ENCODE measurements at regions not wholly inside any gene's neighbourhood (a gene's known extent, or its start where the extent isn't known, plus 50 kb on each side); places are given as distances from the start of the nearest gene placed in this dataset.
A peak's percentile ranks its signal among the peaks of the same experiment; 100 is the strongest.

DNA sequence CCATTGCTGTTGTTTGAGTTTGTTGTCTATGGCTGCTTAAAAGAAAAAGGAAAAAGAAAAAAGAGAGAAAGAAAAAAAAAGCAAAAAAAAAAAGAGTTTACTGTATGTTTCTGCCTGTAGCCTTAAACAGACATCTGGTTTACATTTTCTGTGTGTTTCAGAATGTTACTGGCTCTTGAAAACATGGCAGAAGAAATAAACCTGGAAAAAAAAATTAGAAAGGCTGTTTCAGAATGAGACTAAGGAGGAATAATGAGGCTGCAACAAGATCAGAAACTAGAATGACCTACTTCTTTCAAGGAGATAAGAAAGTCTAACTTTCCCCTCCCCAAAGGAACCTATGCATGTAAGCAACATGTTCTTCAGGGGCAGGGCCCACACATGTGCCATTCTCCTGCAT lies 292.1 kb downstream of the DIPK2A start:
- H3K27me3 ChIP-seq (replicated peaks; ENCODE audit: control insufficient read depth, insufficient read depth, low read length), result no peaks in the 10 kb centered on the region

DNA sequence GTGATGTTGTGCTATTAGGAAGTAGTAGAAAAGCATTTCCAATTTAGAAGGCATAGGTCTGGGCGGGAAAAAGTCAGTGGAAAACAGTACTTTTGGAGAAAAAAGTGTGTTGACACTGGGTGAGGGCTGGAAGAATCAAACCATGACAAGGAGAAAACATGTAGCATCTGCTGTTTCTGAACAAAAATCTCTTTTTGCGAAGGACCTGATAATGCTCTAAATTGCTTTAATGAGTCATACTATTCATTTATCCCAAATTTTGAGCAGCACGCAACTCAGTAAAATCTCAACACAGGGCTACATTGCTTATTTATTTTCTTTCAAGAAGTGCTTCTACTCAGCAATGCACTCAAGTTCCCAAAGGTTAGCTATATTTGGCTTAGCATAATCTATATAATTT lies 292.7 kb downstream of the DIPK2A start:
- Histone ChIP-seq H3K27me3 (replicated peaks; ENCODE audit: control insufficient read depth, insufficient read depth, low read length) (no peaks in the 10 kb centered on the region), H3K36me3 (ENCODE audit: control insufficient read depth, insufficient read depth, low read length, severe bottlenecking) (no peaks in the 10 kb centered on the region), H3K4me3 (ENCODE audit: low read length) (no peak overlapping the region), H3K9ac (ENCODE audit: low read length) (no peak overlapping the region), H3K9me3 (ENCODE audit: control insufficient read depth, low read length) (no peaks in the 10 kb centered on the region), H3K4me1 (ENCODE audit: control insufficient read depth, insufficient read depth, low read length) (no peaks in the 10 kb centered on the region)
- no peak for DNase-seq (ENCODE audit: low read depth)

More for the DNA sequence above, 292.1 kb downstream of the DIPK2A start:
- Histone ChIP-seq H3K36me3 (ENCODE audit: control insufficient read depth, insufficient read depth, low read length, severe bottlenecking) (no peaks in the 10 kb centered on the region), H3K9me3 (ENCODE audit: control insufficient read depth, low read length) (no peaks in the 10 kb centered on the region), H3K9ac (ENCODE audit: low read length) (no peak overlapping the region), H3K4me3 (ENCODE audit: low read length) (no peak overlapping the region), H3K4me1 (ENCODE audit: control insufficient read depth, insufficient read depth, low read length) (no peaks in the 10 kb centered on the region)
- DNase-seq (ENCODE audit: low read depth), result peak; percentile 44

DNA sequence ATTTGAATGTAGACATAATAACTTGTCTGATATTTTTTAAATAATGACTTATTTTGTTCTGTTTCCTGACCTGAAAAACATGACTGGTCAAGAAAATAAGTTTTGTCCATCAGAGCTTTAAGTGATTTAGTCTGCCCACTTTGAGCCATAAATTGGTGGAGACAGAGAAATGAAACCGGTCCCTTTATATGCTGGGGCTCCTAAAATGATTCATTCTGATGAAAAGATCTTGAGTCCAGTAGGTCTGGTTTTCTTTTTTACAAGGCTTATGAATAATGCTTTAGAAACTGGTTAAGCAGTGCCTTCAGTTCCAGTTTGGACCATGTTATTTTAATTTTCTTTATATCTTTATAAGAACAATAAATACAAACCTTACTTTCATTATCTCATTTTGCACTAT lies 293.2 kb downstream of the DIPK2A start:
- no peak for DNase-seq (ENCODE audit: low read depth)
- Histone ChIP-seq H3K36me3 (ENCODE audit: control insufficient read depth, insufficient read depth, low read length, severe bottlenecking) (no peaks in the 10 kb centered on the region), H3K27me3 (replicated peaks; ENCODE audit: control insufficient read depth, insufficient read depth, low read length) (no peaks in the 10 kb centered on the region), H3K4me1 (ENCODE audit: control insufficient read depth, insufficient read depth, low read length) (no peaks in the 10 kb centered on the region), H3K4me3 (ENCODE audit: low read length) (no peak overlapping the region), H3K9ac (ENCODE audit: low read length) (no peak overlapping the region), H3K9me3 (ENCODE audit: control insufficient read depth, low read length) (no peaks in the 10 kb centered on the region)

DNA sequence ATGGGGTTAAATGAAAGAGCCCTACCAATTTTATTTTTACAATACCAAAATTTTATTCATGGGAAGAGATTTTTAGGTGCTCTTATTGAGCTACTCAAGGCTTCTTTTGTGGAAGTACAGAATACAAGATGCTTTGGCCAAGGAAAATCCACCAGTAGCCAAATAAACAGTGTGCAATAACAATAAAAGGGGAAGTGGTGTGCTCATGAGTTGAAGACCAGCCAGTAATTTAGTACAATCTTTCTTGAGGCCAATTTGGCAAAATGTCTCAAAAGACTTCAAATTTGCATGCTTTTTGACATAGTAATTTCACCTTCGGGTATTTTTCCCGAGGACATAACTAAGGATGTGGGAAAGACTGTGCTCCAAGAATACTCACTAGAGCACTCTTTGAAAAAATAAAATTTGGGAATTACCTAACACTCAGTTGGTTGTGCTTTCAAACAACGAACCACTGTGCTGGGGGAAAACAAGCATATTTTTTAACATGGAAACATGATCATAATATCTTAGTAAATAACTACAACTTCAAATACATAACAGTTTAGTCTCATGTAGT lies 294.0 kb downstream of the DIPK2A start:
- no peaks in the 10 kb centered on the region for H3K27me3 ChIP-seq (replicated peaks; ENCODE audit: control insufficient read depth, insufficient read depth, low read length)
- H3K9ac ChIP-seq (ENCODE audit: low read length), result no peak overlapping the region
- H3K36me3 ChIP-seq (ENCODE audit: control insufficient read depth, insufficient read depth, low read length, severe bottlenecking), result no peaks in the 10 kb centered on the region
- H3K4me3 ChIP-seq (ENCODE audit: low read length), result no peak overlapping the region
- no peaks in the 10 kb centered on the region for H3K9me3 ChIP-seq (ENCODE audit: control insufficient read depth, low read length)
- no peaks in the 10 kb centered on the region for H3K4me1 ChIP-seq (ENCODE audit: control insufficient read depth, insufficient read depth, low read length)
- DNase-seq (ENCODE audit: low read depth), result peak; percentile 15

DNA sequence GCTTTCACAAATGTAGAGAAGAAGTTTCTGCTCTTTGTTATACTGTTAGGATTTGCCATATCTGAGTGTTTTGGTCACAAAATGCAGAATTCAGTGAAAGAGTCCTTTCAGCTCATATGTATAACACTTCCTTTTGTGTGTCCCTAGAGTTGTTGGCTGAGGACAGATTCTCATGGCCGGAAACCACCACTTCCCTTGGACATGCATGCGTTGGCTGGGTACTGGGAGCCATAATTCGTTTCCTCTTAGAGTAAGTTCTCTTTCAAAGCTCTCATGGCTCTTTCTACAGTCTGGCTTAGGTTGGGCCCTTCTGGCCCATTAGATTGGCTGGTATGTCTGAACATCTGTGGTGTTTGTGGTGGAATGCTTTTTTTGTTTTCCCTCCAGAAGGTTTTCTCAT lies 298.5 kb downstream of the DIPK2A start:
- H3K9ac ChIP-seq (ENCODE audit: low read length), result no peak overlapping the region
- no peaks in the 10 kb centered on the region for H3K27me3 ChIP-seq (replicated peaks; ENCODE audit: control insufficient read depth, insufficient read depth, low read length)
- no peak for DNase-seq (ENCODE audit: low read depth)
- H3K4me1 ChIP-seq (ENCODE audit: control insufficient read depth, insufficient read depth, low read length), result no peaks in the 10 kb centered on the region
- H3K4me3 ChIP-seq (ENCODE audit: low read length), result no peak overlapping the region
- no peaks in the 10 kb centered on the region for H3K36me3 ChIP-seq (ENCODE audit: control insufficient read depth, insufficient read depth, low read length, severe bottlenecking)
- no peaks in the 10 kb centered on the region for H3K9me3 ChIP-seq (ENCODE audit: control insufficient read depth, low read length)

DNA sequence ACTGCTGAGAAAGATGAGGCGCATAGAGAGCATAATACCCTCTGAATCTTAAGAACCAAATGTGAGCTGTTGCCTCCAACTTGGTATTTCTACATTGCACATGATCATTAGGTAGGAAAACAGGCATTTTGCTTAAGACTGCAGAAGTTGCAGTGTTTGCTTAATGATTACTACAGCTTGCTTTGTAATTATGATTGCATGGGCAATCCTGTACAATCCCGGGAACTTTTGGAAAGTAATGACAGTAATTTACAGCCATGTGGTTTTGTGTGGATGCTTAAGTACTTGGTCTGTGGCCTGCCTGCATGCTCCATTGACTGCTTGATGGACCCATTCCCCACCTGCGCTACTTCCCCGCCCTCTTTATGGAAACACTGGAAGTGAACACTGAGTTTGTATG lies 301.1 kb downstream of the DIPK2A start:
- Histone ChIP-seq H3K27me3 (replicated peaks; ENCODE audit: control insufficient read depth, insufficient read depth, low read length) (no peaks in the 10 kb centered on the region), H3K9me3 (ENCODE audit: control insufficient read depth, low read length) (no peaks in the 10 kb centered on the region), H3K36me3 (ENCODE audit: control insufficient read depth, insufficient read depth, low read length, severe bottlenecking) (no peaks in the 10 kb centered on the region), H3K9ac (ENCODE audit: low read length) (no peak overlapping the region), H3K4me3 (ENCODE audit: low read length) (no peak overlapping the region), H3K4me1 (ENCODE audit: control insufficient read depth, insufficient read depth, low read length) (no peaks in the 10 kb centered on the region)
- no peak for DNase-seq (ENCODE audit: low read depth)

DNA sequence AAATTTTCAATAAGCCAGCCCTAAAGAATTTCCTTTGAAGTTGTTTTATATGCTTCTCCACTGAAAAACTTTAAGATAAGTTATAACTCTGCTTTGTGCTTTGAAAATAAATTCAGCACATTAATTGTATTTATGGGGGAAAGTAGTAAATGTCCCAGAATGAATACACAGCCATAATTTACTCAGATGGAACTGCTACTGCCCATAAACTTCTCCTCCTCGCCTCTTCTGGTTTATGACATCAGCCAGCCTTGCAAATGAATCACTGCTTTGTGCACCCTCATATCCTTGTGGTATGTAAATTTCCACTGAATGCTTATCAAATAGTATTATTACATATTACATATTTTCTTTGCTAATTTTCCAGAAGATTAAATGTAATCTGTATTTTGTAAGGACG lies 302.0 kb downstream of the DIPK2A start:
- Histone ChIP-seq H3K36me3 (ENCODE audit: control insufficient read depth, insufficient read depth, low read length, severe bottlenecking) (no peaks in the 10 kb centered on the region), H3K27me3 (replicated peaks; ENCODE audit: control insufficient read depth, insufficient read depth, low read length) (no peaks in the 10 kb centered on the region), H3K9ac (ENCODE audit: low read length) (no peak overlapping the region), H3K9me3 (ENCODE audit: control insufficient read depth, low read length) (no peaks in the 10 kb centered on the region), H3K4me1 (ENCODE audit: control insufficient read depth, insufficient read depth, low read length) (no peaks in the 10 kb centered on the region), H3K4me3 (ENCODE audit: low read length) (no peak overlapping the region)
- DNase-seq (ENCODE audit: low read depth), result no peak

DNA sequence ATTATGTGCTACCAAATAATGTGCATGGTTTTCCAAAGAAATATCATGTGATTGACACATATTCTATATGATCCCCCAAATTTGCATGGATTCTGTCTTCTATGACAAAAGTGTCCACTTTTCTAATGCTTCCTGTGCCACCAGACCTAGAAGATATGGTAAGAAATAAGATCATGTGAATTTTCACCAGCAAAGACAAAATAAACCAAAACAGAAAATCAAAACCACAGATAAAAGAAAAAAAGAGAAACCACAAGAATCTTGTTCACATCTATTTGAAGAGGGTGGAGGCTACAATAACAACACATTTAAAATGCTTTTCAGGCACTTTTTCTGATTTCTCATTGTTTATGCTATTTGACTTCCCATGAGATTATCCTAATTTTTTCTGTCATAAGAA lies 303.4 kb downstream of the DIPK2A start:
- Histone ChIP-seq H3K36me3 (ENCODE audit: control insufficient read depth, insufficient read depth, low read length, severe bottlenecking) (no peaks in the 10 kb centered on the region), H3K27me3 (replicated peaks; ENCODE audit: control insufficient read depth, insufficient read depth, low read length) (no peaks in the 10 kb centered on the region), H3K4me3 (ENCODE audit: low read length) (no peak overlapping the region), H3K4me1 (ENCODE audit: control insufficient read depth, insufficient read depth, low read length) (no peaks in the 10 kb centered on the region), H3K9ac (ENCODE audit: low read length) (no peak overlapping the region), H3K9me3 (ENCODE audit: control insufficient read depth, low read length) (no peaks in the 10 kb centered on the region)
- DNase-seq (ENCODE audit: low read depth), result no peak

DNA sequence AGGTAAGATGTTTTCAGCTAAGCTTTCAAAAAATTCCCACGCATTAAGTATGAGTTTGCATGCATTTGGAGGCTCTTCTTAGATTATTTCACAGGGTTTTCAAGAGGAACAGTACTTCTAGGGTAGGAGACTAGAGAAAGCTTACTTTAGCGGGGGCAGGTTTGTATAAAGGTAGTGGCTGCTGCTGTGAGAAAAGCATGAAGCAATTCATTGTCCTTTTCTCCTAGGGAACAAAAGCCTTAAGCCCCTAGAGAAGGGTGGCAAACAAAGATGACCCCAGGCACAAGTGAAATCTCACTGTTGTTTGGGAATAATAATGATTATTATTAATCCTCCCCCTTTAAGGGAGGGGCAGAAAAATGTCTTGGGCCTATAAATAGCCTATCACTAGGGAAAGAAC lies 310.7 kb downstream of the DIPK2A start:
- DNase-seq (ENCODE audit: low read depth), result no peak
- no peaks in the 10 kb centered on the region for H3K9me3 ChIP-seq (ENCODE audit: control insufficient read depth, low read length)
- H3K4me3 ChIP-seq (ENCODE audit: low read length), result no peak overlapping the region
- no peaks in the 10 kb centered on the region for H3K4me1 ChIP-seq (ENCODE audit: control insufficient read depth, insufficient read depth, low read length)
- H3K27me3 ChIP-seq (replicated peaks; ENCODE audit: control insufficient read depth, insufficient read depth, low read length), result no peaks in the 10 kb centered on the region
- H3K9ac ChIP-seq (ENCODE audit: low read length), result no peak overlapping the region
- no peaks in the 10 kb centered on the region for H3K36me3 ChIP-seq (ENCODE audit: control insufficient read depth, insufficient read depth, low read length, severe bottlenecking)

DNA sequence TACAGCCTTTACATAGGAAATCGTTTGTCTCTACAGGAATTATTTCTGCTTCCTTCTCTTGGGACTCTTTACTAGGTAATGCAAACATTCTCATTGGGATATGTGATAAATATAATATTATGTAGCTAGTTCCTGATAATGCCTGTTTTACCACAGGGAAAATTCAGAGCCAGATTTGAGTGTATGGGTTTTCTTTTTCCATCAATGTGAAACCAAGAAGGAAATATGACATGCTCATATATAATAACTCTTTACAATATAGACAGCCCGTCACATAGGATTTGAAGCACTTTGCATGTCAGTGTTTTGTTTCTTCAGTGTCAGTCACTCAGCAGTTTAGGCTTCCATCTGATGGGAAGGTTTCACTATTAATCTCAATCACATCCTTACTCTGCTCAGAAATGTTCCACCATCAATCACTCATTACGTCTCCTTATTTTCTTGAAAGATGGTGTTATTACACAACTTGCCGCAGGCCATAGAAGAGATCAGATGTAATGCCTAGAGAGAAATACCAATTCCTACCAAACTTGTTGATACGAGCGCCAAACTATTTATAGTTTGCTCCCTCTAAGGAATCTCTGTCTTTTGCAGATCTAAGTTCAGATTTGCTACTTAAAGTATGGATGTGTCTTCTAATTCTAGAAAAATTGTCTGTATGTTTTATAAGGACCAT lies 314.8 kb downstream of the DIPK2A start:
- DNase-seq (ENCODE audit: low read depth), result no peak
- H3K9ac ChIP-seq (ENCODE audit: low read length), result no peak overlapping the region
- H3K4me1 ChIP-seq (ENCODE audit: control insufficient read depth, insufficient read depth, low read length), result no peaks in the 10 kb centered on the region
- no peaks in the 10 kb centered on the region for H3K36me3 ChIP-seq (ENCODE audit: control insufficient read depth, insufficient read depth, low read length, severe bottlenecking)
- H3K9me3 ChIP-seq (ENCODE audit: control insufficient read depth, low read length), result no peaks in the 10 kb centered on the region
- H3K4me3 ChIP-seq (ENCODE audit: low read length), result no peak overlapping the region
- no peaks in the 10 kb centered on the region for H3K27me3 ChIP-seq (replicated peaks; ENCODE audit: control insufficient read depth, insufficient read depth, low read length)

DNA sequence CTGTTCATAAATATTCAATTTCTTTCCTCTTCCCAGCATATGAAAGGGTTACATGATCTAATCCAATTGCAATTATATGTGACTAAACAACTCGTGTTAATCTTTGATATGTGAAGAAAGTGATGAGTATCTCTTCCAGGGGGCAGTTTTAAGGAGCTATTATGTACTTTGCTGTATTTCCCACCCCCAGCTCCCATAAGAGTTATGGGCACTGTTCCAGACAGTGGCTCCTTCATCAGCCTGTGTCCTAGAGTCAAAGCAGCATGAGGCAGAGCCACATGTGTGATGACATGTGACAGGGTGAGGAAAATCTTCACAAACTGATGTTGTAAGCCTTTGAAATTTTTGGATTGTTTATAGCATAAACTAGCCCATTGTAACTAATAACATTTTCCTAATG lies 315.4 kb downstream of the DIPK2A start:
- H3K4me3 ChIP-seq (ENCODE audit: low read length), result no peak overlapping the region
- no peak for DNase-seq (ENCODE audit: low read depth)
- no peaks in the 10 kb centered on the region for H3K36me3 ChIP-seq (ENCODE audit: control insufficient read depth, insufficient read depth, low read length, severe bottlenecking)
- no peaks in the 10 kb centered on the region for H3K4me1 ChIP-seq (ENCODE audit: control insufficient read depth, insufficient read depth, low read length)
- no peaks in the 10 kb centered on the region for H3K9me3 ChIP-seq (ENCODE audit: control insufficient read depth, low read length)
- no peaks in the 10 kb centered on the region for H3K27me3 ChIP-seq (replicated peaks; ENCODE audit: control insufficient read depth, insufficient read depth, low read length)
- H3K9ac ChIP-seq (ENCODE audit: low read length), result no peak overlapping the region

DNA sequence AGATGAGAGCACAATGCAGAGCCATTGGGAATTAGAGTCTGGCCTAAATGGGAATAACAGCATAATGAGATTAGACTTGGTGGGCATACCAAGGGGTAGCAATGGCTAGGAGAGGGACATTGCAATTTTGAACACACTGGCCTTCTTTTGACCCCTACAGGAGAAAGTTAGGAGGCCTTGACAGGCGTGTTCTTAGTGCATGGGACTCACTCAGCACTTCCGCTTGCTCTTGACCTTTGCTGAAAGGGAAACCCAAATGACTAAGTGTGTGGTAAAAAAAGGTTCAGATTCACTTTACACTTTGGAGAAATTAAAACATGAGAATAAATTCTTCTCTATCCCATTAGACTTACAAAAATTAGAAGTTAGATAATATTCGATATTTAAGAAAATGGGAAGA lies 317.4 kb downstream of the DIPK2A start:
- no peaks in the 10 kb centered on the region for H3K27me3 ChIP-seq (replicated peaks; ENCODE audit: control insufficient read depth, insufficient read depth, low read length)
- no peak overlapping the region for H3K9ac ChIP-seq (ENCODE audit: low read length)
- no peaks in the 10 kb centered on the region for H3K36me3 ChIP-seq (ENCODE audit: control insufficient read depth, insufficient read depth, low read length, severe bottlenecking)
- no peak for DNase-seq (ENCODE audit: low read depth)
- H3K4me3 ChIP-seq (ENCODE audit: low read length), result no peak overlapping the region
- no peaks in the 10 kb centered on the region for H3K4me1 ChIP-seq (ENCODE audit: control insufficient read depth, insufficient read depth, low read length)
- H3K9me3 ChIP-seq (ENCODE audit: control insufficient read depth, low read length), result no peaks in the 10 kb centered on the region
